KMS-11 (cell line): ENCODE measurements at regions not wholly inside any gene's neighbourhood (a gene's known extent, or its start where the extent isn't known, plus 50 kb on each side); places are given as distances from the start of the nearest gene placed in this dataset.
"Not testable (repeated sequence)": the region's sequence is repeated elsewhere in the genome, so short reads cannot be mapped to it uniquely, and the experiment has no call there.

Experiments
- H2AFZ ChIP-seq: fragments of 200-600 bp; sonication (generic); 2 replicates; pipeline ENCODE4 v1.6.1; 2016; ENCODE audit warnings: antibody characterized with exemption, mixed run types, low read depth
- H3K27ac ChIP-seq: fragments of 200-600 bp; sonication (generic); 2 replicates; pipeline ENCODE4 v1.6.1; 2016; ENCODE audit warnings: mild to moderate bottlenecking, mixed run types
- H3K27me3 ChIP-seq: fragments of 200-600 bp; sonication (generic); 2 replicates; pipeline ENCODE4 v1.6.1; 2017; ENCODE audit warnings: mild to moderate bottlenecking, low read depth, mixed run types, moderate library complexity; ENCODE audit not compliant: insufficient read depth
- H3K36me3 ChIP-seq: fragments of 200-600 bp; sonication (generic); 2 replicates; pipeline ENCODE4 v1.6.1; 2017; ENCODE audit warnings: mild to moderate bottlenecking, mixed run types; ENCODE audit not compliant: insufficient read depth
- H3K4me1 ChIP-seq: fragments of 200-600 bp; sonication (generic); 2 replicates; pipeline ENCODE4 v1.6.1; 2016; ENCODE audit warnings: mild to moderate bottlenecking, low read depth, mixed run types; ENCODE audit not compliant: poor library complexity, severe bottlenecking
- H3K4me2 ChIP-seq: fragments of 200-600 bp; sonication (generic); 2 replicates; pipeline ENCODE4 v1.7.0; 2016; ENCODE audit warnings: mild to moderate bottlenecking, mixed run types
- H3K4me3 ChIP-seq: fragments of 200-600 bp; sonication (generic); IDR thresholded peaks from 2 replicates; pipeline ENCODE4 v1.6.1; 2017; ENCODE audit warnings: low read depth, low read length, mixed read lengths; ENCODE audit not compliant: insufficient read depth
- H3K79me2 ChIP-seq: fragments of 200-600 bp; sonication (generic); 2 replicates; pipeline ENCODE4 v1.6.1; 2016; ENCODE audit warnings: low read depth, mixed run types; ENCODE audit not compliant: insufficient read depth
- H3K9ac ChIP-seq: fragments of 200-600 bp; sonication (generic); 2 replicates; pipeline ENCODE4 v1.6.1; 2016; ENCODE audit warnings: mild to moderate bottlenecking, mixed run types
- H4K20me1 ChIP-seq: fragments of 200-600 bp; sonication (generic); 2 replicates; pipeline ENCODE4 v1.6.1; 2016; ENCODE audit warnings: mild to moderate bottlenecking, mixed run types; ENCODE audit not compliant: insufficient read depth
- TF ChIP-seq, protein P1 (sequence below): fragments of 200-600 bp; sonication (generic); conservative IDR thresholded peaks from 2 replicates; pipeline ENCODE4 v1.6.1; 2017; ENCODE audit warnings: low read depth, mild to moderate bottlenecking, antibody characterized with exemption, low read length, moderate library complexity, mixed read lengths

DNA sequence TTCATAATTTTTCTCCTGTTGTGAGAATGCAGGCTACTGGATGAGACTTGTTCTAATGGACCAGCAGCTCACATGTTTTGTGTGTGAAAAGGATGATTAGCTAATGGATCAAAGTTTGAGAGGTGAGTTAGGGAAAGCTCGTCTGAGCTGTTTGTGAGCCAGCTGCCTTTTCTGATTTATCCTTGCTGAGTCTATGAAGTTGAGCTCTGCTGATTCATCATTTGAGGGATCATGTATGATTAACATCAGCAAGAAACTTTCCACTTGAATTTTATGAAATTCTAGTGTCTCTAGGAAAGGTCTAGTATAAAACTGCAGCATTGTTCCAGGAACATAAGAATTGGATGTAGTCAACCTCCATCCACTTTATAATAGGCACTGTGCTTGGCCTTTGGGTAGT lies 698.7 kb downstream of the NTRK3 start:
- no peaks in the 10 kb centered on the region for H4K20me1 ChIP-seq
- no peak overlapping the region for H3K27ac ChIP-seq
- no peak overlapping the region for H3K4me2 ChIP-seq
- H3K9ac ChIP-seq, result no peak overlapping the region
- TF ChIP-seq, protein P1, sequence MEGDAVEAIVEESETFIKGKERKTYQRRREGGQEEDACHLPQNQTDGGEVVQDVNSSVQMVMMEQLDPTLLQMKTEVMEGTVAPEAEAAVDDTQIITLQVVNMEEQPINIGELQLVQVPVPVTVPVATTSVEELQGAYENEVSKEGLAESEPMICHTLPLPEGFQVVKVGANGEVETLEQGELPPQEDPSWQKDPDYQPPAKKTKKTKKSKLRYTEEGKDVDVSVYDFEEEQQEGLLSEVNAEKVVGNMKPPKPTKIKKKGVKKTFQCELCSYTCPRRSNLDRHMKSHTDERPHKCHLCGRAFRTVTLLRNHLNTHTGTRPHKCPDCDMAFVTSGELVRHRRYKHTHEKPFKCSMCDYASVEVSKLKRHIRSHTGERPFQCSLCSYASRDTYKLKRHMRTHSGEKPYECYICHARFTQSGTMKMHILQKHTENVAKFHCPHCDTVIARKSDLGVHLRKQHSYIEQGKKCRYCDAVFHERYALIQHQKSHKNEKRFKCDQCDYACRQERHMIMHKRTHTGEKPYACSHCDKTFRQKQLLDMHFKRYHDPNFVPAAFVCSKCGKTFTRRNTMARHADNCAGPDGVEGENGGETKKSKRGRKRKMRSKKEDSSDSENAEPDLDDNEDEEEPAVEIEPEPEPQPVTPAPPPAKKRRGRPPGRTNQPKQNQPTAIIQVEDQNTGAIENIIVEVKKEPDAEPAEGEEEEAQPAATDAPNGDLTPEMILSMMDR, result no peak
- no peaks in the 10 kb centered on the region for H3K4me1 ChIP-seq
- H3K4me3 ChIP-seq, result no peak overlapping the region
- no peaks in the 10 kb centered on the region for H3K79me2 ChIP-seq
- no peaks in the 10 kb centered on the region for H3K36me3 ChIP-seq
- H3K27me3 ChIP-seq, result no peaks in the 10 kb centered on the region
- no peak overlapping the region for H2AFZ ChIP-seq

DNA sequence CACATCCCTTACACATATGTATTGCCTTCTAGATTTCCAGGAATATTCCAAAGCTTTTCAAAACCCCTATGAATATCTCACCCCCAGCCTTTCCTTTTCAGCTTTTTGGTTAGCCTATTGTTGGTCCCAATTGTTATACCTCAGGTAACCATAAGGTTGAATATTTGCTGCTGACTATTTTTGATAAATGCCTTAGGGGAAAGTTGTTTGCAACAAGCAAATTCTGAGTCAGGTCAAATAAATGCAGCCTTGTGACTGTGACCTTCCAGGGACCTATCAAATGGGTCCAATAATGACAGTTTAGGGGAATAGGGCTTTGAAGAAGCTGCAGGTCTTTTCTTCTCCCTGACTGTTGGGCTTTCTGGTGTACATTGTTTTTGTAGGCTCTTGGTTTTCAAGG lies 699.7 kb downstream of the NTRK3 start:
- Histone ChIP-seq H2AFZ (no peak overlapping the region), H3K36me3 (no peaks in the 10 kb centered on the region), H3K4me3 (no peak overlapping the region), H3K27me3 (no peaks in the 10 kb centered on the region), H3K4me2 (no peak overlapping the region), H3K79me2 (no peaks in the 10 kb centered on the region), H3K27ac (no peak overlapping the region), H3K9ac (no peak overlapping the region), H3K4me1 (no peaks in the 10 kb centered on the region), H4K20me1 (no peaks in the 10 kb centered on the region)
- TF ChIP-seq, protein P1, result no peak

DNA sequence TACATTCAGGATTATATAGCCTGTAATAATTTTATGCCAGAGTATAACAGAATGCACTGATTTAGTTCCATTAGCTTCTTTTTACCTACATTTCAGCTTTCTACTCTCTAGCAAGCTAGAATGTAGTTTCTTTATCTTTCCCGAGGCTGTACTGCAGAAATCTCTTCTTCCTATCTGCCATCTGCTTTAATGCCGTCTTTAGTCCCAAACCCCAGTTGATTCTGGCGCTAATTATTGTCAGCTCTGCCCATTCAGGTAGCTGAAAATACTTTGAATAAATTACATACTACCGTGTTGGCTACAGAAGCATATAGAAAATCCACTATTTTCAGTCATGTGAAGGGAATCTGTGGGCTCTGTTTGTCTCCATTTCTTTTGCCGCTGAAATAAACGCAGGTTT lies 706.7 kb downstream of the NTRK3 start:
- Histone ChIP-seq H3K4me3 (no peak overlapping the region), H3K79me2 (no peaks in the 10 kb centered on the region), H3K36me3 (no peaks in the 10 kb centered on the region), H2AFZ (no peak overlapping the region), H3K4me1 (no peaks in the 10 kb centered on the region), H3K27me3 (no peaks in the 10 kb centered on the region), H4K20me1 (no peaks in the 10 kb centered on the region), H3K9ac (no peak overlapping the region), H3K4me2 (no peak overlapping the region), H3K27ac (no peak overlapping the region)
- TF ChIP-seq, protein P1, result no peak

DNA sequence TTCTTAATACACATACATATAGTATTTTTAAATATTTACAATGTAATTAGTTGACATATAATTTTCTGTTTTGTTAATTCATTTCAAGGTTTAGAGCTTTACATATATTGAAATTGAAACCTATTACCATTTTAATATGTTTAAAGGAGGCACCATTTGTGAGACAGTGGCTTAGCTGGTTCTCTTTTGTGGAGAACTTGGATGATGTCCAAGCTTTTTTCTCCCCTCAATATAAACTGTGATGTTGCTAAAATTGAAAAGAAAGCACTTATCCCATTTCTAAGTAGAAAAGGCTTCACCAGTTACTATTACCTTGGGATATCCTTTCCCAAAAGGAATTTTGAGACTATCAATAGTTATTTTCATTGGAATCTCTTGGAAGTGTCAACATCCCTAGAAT lies 707.2 kb downstream of the NTRK3 start:
- no peak overlapping the region for H3K4me2 ChIP-seq
- H3K27me3 ChIP-seq, result no peaks in the 10 kb centered on the region
- H3K79me2 ChIP-seq, result no peaks in the 10 kb centered on the region
- no peaks in the 10 kb centered on the region for H3K36me3 ChIP-seq
- H3K4me1 ChIP-seq, result no peaks in the 10 kb centered on the region
- no peaks in the 10 kb centered on the region for H4K20me1 ChIP-seq
- no peak overlapping the region for H3K27ac ChIP-seq
- H3K9ac ChIP-seq, result no peak overlapping the region
- TF ChIP-seq, protein P1, result no peak
- H2AFZ ChIP-seq, result no peak overlapping the region
- no peak overlapping the region for H3K4me3 ChIP-seq

DNA sequence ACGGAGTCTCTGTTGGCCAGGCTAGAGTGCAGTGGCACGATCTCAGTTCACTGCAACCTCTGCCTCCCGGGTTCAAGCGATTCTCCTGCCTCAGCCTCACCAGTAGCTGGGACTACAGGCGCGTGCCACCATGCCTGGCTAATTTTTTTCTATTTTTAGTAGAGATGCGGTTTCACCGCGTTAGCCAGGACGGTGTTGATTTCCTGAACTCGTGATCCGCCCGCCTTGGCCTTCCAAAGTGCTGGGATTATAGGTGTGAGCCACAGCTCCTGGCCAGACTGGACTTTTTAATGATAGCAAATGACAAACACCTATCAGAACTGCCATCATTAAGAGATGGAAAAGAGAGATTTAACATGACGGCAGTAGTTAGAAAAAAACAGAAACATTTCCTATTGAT lies 707.9 kb downstream of the NTRK3 start:
- not testable (repeated sequence) for H3K27ac ChIP-seq, H4K20me1 ChIP-seq, H3K79me2 ChIP-seq, H3K9ac ChIP-seq, H3K4me3 ChIP-seq, H3K4me1 ChIP-seq, H3K36me3 ChIP-seq, H3K27me3 ChIP-seq, H2AFZ ChIP-seq, H3K4me2 ChIP-seq
